ENCODE measurements at regions not wholly inside any gene's neighbourhood (a gene's known extent, or its start where the extent isn't known, plus 50 kb on each side); places are given as distances from the start of the nearest gene placed in this dataset.

- DNase-seq, result no peak
- CTCF ChIA-PET, result interaction anchor here (0.9 kb wide), 1 partner anchor 9 kb away, joined by 3 read pairs; no protein-coding TSS in a partner anchor
- peaks cover 9% of the 10 kb centered on the region for H3K9me3 Mint-ChIP-seq (ENCODE audit: low read depth, unreplicated experiment)
These were observed 603.6 kb downstream of the PLOD2 start for GRCh38 chr3:145557405-145557804.

DNA sequence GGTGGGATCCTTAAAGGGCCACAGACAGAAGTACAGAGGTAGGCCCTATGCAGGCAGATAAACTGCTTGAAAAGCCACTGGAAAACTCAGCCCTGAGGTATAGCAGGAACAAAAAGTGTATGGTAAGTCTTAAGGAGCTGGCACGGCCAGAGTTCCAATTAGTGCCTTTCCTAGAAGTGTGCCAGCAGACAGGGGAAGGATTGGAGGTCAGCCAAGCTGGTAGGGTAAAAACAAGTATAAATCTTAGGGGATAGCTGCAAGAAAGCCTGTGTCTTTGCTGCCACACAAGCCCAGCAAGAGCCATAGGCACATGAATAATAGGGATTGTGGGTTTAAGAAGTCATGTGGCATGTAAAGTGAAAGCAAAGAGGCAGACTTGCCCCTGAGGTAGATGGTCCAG, 582.5 kb downstream of the PLOD2 start:
- Mint-ChIP-seq H3K9me3 (ENCODE audit: low read depth, unreplicated experiment) (no peaks in the 10 kb centered on the region), H3K4me1 (ENCODE audit: low read depth, unreplicated experiment) (no peaks in the 10 kb centered on the region), H3K4me3 (ENCODE audit: low read depth, unreplicated experiment) (no peak overlapping the region), H3K36me3 (ENCODE audit: insufficient read depth, unreplicated experiment) (no peaks in the 10 kb centered on the region), H3K27ac (ENCODE audit: unreplicated experiment) (no peak overlapping the region), H3K27me3 (ENCODE audit: unreplicated experiment) (no peaks in the 10 kb centered on the region)
- no peak for TF ChIP-seq CTCF (IDR thresholded peaks at IDR 0.05; ENCODE audit: unreplicated experiment)
- BruUV-seq (replicated peaks), result no TSS peak
- intact Hi-C loops (cut with micrococcal nuclease; ENCODE audit: unreplicated experiment), result no loop called here
- DNase-seq, result no peak
- CTCF ChIA-PET, result no interaction called here

More at GRCh38 chr3:145557405-145557804, 603.6 kb downstream of the PLOD2 start:
- no TSS peak for BruUV-seq (replicated peaks)
- H3K27ac Mint-ChIP-seq (ENCODE audit: unreplicated experiment), result no peak overlapping the region
- no peak overlapping the region for H3K4me3 Mint-ChIP-seq (ENCODE audit: low read depth, unreplicated experiment)
- H3K36me3 Mint-ChIP-seq (ENCODE audit: insufficient read depth, unreplicated experiment), result no peaks in the 10 kb centered on the region
- H3K27me3 Mint-ChIP-seq (ENCODE audit: unreplicated experiment), result no peaks in the 10 kb centered on the region
- intact Hi-C loops (cut with micrococcal nuclease; ENCODE audit: unreplicated experiment), result no loop called here
- TF ChIP-seq CTCF (IDR thresholded peaks at IDR 0.05; ENCODE audit: unreplicated experiment), result no peak
- H3K4me1 Mint-ChIP-seq (ENCODE audit: low read depth, unreplicated experiment), result no peaks in the 10 kb centered on the region

DNA sequence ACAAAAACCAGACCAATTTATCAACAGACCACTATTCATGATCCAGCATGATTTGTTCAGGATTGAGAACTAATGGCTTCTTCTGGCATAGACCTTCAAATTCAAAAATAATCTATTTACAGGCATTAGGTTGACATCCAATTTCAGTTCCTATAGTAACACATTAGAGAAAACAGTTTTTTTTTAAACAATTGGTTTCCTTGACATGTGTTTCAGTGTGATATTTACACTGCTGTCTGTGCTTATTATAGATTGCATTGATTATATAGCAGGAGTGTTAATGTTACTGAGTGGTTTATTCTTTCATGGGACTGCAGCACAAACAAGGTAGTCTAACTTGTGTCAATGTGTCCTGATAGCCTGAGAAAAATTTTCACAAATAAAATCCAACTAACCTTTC, 579.3 kb downstream of the PLOD2 start:
- H3K27me3 Mint-ChIP-seq (ENCODE audit: unreplicated experiment), result no peaks in the 10 kb centered on the region
- no peak for TF ChIP-seq CTCF (IDR thresholded peaks at IDR 0.05; ENCODE audit: unreplicated experiment)
- H3K27ac Mint-ChIP-seq (ENCODE audit: unreplicated experiment), result no peak overlapping the region
- DNase-seq, result no peak
- CTCF ChIA-PET, result no interaction called here
- no peaks in the 10 kb centered on the region for H3K9me3 Mint-ChIP-seq (ENCODE audit: low read depth, unreplicated experiment)
- BruUV-seq (replicated peaks), result no TSS peak
- H3K4me3 Mint-ChIP-seq (ENCODE audit: low read depth, unreplicated experiment), result no peak overlapping the region
- intact Hi-C loops (cut with micrococcal nuclease; ENCODE audit: unreplicated experiment), result no loop called here
- no peaks in the 10 kb centered on the region for H3K36me3 Mint-ChIP-seq (ENCODE audit: insufficient read depth, unreplicated experiment)
- no peaks in the 10 kb centered on the region for H3K4me1 Mint-ChIP-seq (ENCODE audit: low read depth, unreplicated experiment)

DNA sequence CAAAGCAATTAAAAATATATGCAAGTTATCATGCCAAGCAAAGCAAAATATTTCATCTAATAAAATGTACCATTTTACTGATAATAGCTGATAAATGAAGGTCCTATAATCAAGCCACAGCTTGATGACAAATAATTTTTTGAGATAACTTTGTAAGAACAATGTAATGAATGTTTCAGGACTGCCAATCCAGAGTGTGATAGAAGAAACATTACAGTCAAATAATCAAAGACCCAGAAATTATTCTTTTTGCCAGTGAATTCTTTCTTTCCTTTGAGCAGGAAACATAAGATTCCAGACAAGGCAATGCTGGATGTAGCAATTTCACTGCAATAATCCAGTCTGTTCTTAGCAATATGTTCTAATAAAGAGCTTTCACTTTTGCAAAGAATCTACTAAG, 556.1 kb downstream of the PLOD2 start:
- H3K4me1 Mint-ChIP-seq (ENCODE audit: low read depth, unreplicated experiment), result peaks cover 8% of the 10 kb centered on the region
- H3K27ac Mint-ChIP-seq (ENCODE audit: unreplicated experiment), result no peak overlapping the region
- no peak for TF ChIP-seq CTCF (IDR thresholded peaks at IDR 0.05; ENCODE audit: unreplicated experiment)
- BruUV-seq (replicated peaks), result no TSS peak
- CTCF ChIA-PET, result interaction anchor here (0.6 kb wide), 1 partner anchor 26 kb away, joined by 3 read pairs; no protein-coding TSS in a partner anchor
- no peak overlapping the region for H3K4me3 Mint-ChIP-seq (ENCODE audit: low read depth, unreplicated experiment)
- H3K27me3 Mint-ChIP-seq (ENCODE audit: unreplicated experiment), result no peaks in the 10 kb centered on the region
- H3K9me3 Mint-ChIP-seq (ENCODE audit: low read depth, unreplicated experiment), result no peaks in the 10 kb centered on the region
- no peaks in the 10 kb centered on the region for H3K36me3 Mint-ChIP-seq (ENCODE audit: insufficient read depth, unreplicated experiment)
- intact Hi-C loops (cut with micrococcal nuclease; ENCODE audit: unreplicated experiment), result no loop called here
- no peak for DNase-seq

All from Calu3 (cell line).